GM12878 (cell line): ENCODE measurements at regions not wholly inside any gene's neighbourhood (a gene's known extent, or its start where the extent isn't known, plus 50 kb on each side); places are given as distances from the start of the nearest gene placed in this dataset.

Source experiments
- ATAC-seq: fragments of 200-7000 bp; cut with Tn5 transposase; 3 replicates; pipeline ENCODE4 v1.9.1; 2020; ENCODE audit warnings: mild to moderate bottlenecking, moderate library complexity
- BruUV-seq: library from RNA; stranded (reverse); fragments of 400-500 nt; replicated peaks from 2 replicates; lab custom pipeline; 2021; lab: Mats Ljungman, UMichigan
- CTCF ChIA-PET: fragments of 300-600 bp; sonication (Branson Sonifier 250); formaldehyde crosslinking; extraction: SDS; loops from one replicate; lab custom pipeline; 2021; ENCODE audit warnings: inconsistent platforms; lab: Yijun Ruan, JAX
- POLR2A ChIA-PET: fragments of 350-600 bp; formaldehyde crosslinking; extraction: SDS; loops from one replicate; lab custom pipeline; 2021; ENCODE audit warnings: inconsistent platforms; lab: Charles Lee
- RAD21 ChIA-PET: fragments of 300-600 bp; sonication (Branson Sonifier 250); formaldehyde crosslinking; loops from one replicate; lab custom pipeline; 2023; ENCODE audit warnings: antibody characterized with exemption; ENCODE audit not compliant: unreplicated experiment; lab: Charles Lee
- SMC1A ChIA-PET: fragments of 300-600 bp; sonication (Branson Sonifier 250); formaldehyde crosslinking; loops from one replicate; lab custom pipeline; 2023; ENCODE audit not compliant: unreplicated experiment, uncharacterized antibody; lab: Charles Lee
- DNase-seq: peaks from one replicate; pipeline ENCODE4 v3.0.0-alpha.2; 2011; ENCODE audit warnings: low read depth, low spot score
- FAIRE-seq: peaks from 3 replicates; lab custom pipeline; 2011; peaks lifted over from hg19 to GRCh38; lab: Jason Lieb, UNC
- H2AFZ ChIP-seq: 2 replicates; pipeline ENCODE4 v1.6.0; 2011; ENCODE audit warnings: low read depth, low read length, control low read depth; ENCODE audit not compliant: control insufficient read depth
- H3K27ac ChIP-seq: 2 replicates; pipeline ENCODE4 v1.5.1; 2011; ENCODE audit warnings: control low read depth; ENCODE audit not compliant: control insufficient read depth, insufficient read depth
- H3K27me3 ChIP-seq, 2 experiments: replicated peaks in 1 of 2; 2 replicates each; pipeline versions ENCODE4 v1.6.0 to v1.6.1; 2011; ENCODE audit warnings: low read length in 1 of 2; ENCODE audit not compliant: control insufficient read depth in 2 of 2, insufficient read depth in 2 of 2
- H3K36me3 ChIP-seq, 2 experiments: 2 replicates each; pipeline ENCODE4 v1.5.1; 2011; ENCODE audit warnings: low read length in 1 of 2; ENCODE audit not compliant: control insufficient read depth in 2 of 2, insufficient read depth in 2 of 2
- H3K4me1 ChIP-seq: 2 replicates; pipeline ENCODE4 v1.6.1; 2011; ENCODE audit warnings: mild to moderate bottlenecking, low read length, moderate library complexity, mixed read lengths; ENCODE audit not compliant: control insufficient read depth, insufficient read depth
- H3K4me2 ChIP-seq: 2 replicates; pipeline ENCODE4 v1.6.0; 2011; ENCODE audit warnings: control low read depth; ENCODE audit not compliant: control insufficient read depth, insufficient read depth
- H3K4me3 ChIP-seq: fragments of 200-600 bp; sonication (generic); 2 replicates; pipeline ENCODE4 v1.5.1; 2016
- H3K79me2 ChIP-seq: 2 replicates; pipeline ENCODE4 v1.6.0; 2011; ENCODE audit warnings: low read length; ENCODE audit not compliant: control insufficient read depth, insufficient read depth
- H3K9ac ChIP-seq: 2 replicates; pipeline ENCODE4 v1.8.0; 2011; ENCODE audit warnings: low read length, control low read depth, mixed read lengths; ENCODE audit not compliant: control insufficient read depth, insufficient read depth
- H3K9me3 ChIP-seq: replicated peaks from 3 replicates; pipeline ENCODE4 v1.5.1; 2011; ENCODE audit warnings: mild to moderate bottlenecking, low read length; ENCODE audit not compliant: control insufficient read depth, insufficient read depth
- H4K20me1 ChIP-seq: 2 replicates; pipeline ENCODE4 v1.6.0; 2011; ENCODE audit not compliant: control insufficient read depth, insufficient read depth
- ASH2L ChIP-seq: fragments of 300-600, 200-600 bp; sonication (generic); IDR thresholded peaks from 2 replicates; pipeline ENCODE4 v1.6.1; 2017; ENCODE audit warnings: low read depth, mild to moderate bottlenecking, borderline replicate concordance
- ATF7 ChIP-seq: fragments of 450-650 bp; IDR thresholded peaks from 2 replicates; pipeline ENCODE4 v1.6.1; 2016; ENCODE audit warnings: low read depth, mild to moderate bottlenecking
- BRCA1 ChIP-seq: IDR thresholded peaks from 2 replicates; pipeline ENCODE4 v1.6.1; 2011; ENCODE audit warnings: low read depth, low read length, improper control_type of control experiment
- CBX5 ChIP-seq: sonication (generic); IDR thresholded peaks from 2 replicates; pipeline ENCODE4 v1.6.1; 2016; ENCODE audit warnings: low read depth, moderate library complexity, mild to moderate bottlenecking, inconsistent platforms
- CEBPZ ChIP-seq: fragments of 150-350 bp; IDR thresholded peaks from 2 replicates; pipeline ENCODE4 v1.6.1; 2016; ENCODE audit warnings: low read depth, low read length
- FOS ChIP-seq: IDR thresholded peaks from 3 replicates; pipeline ENCODE4 v1.6.1; 2011; ENCODE audit warnings: borderline replicate concordance; ENCODE audit not compliant: insufficient read length; ENCODE audit errors: extremely low read depth
- KLF5 ChIP-seq: fragments of 450-650 bp; IDR thresholded peaks from 2 replicates; pipeline ENCODE4 v1.6.1; 2014; ENCODE audit warnings: mild to moderate bottlenecking; ENCODE audit not compliant: partially characterized antibody
- NR2C2 ChIP-seq: IDR thresholded peaks from 2 replicates; pipeline ENCODE4 v1.6.1; 2011; ENCODE audit warnings: borderline replicate concordance, low read depth; ENCODE audit not compliant: control insufficient read depth, insufficient read length
- NR2F1 ChIP-seq: fragments of 450-650 bp; conservative IDR thresholded peaks from 2 replicates; pipeline ENCODE4 v1.6.1; 2017; ENCODE audit warnings: mild to moderate bottlenecking
- PML ChIP-seq: IDR thresholded peaks from 2 replicates; pipeline ENCODE4 v1.6.1; 2012; ENCODE audit warnings: low read length, inconsistent platforms
- POLR2AphosphoS2 ChIP-seq: IDR thresholded peaks from 2 replicates; pipeline ENCODE4 v1.6.1; 2011; ENCODE audit warnings: low read depth, mild to moderate bottlenecking, low read length, improper control_type of control experiment, moderate library complexity
- RAD21 ChIP-seq: IDR thresholded peaks from 2 replicates; pipeline ENCODE4 v1.6.1; 2011; ENCODE audit warnings: mild to moderate bottlenecking, low read depth, low read length, moderate library complexity; ENCODE audit not compliant: insufficient read depth
- REST ChIP-seq: IDR thresholded peaks from 2 replicates; pipeline ENCODE4 v1.6.1; 2012; ENCODE audit warnings: mild to moderate bottlenecking, low read depth, low read length
- RFX5 ChIP-seq: IDR thresholded peaks from 2 replicates; pipeline ENCODE4 v1.6.1; 2011; ENCODE audit warnings: low read depth, low read length, improper control_type of control experiment
- SIX5 ChIP-seq: IDR thresholded peaks from 2 replicates; pipeline ENCODE4 v1.6.1; 2011; ENCODE audit warnings: mild to moderate bottlenecking, low read depth, low read length, moderate library complexity; ENCODE audit not compliant: severe bottlenecking
- WGBS: methylation state at CpG from one replicate; pipeline ENCODE4 v1.1.6; 2016; ENCODE audit warnings: low lambda C conversion rate; ENCODE audit not compliant: insufficient replicate concordance, insufficient coverage; ENCODE audit errors: missing lambda C conversion rate; 5-methylcytosine and 5-hydroxymethylcytosine counted together
- in situ Hi-C: fragments of 300-500 bp; cut with MboI; formaldehyde crosslinking; loops from 9 replicates; pipeline ENCODE4 v1.14.3; 2018; ENCODE audit warnings: mixed read lengths
- intact Hi-C: fragments of 100-400 bp; cut with micrococcal nuclease; formaldehyde crosslinking; loops from one replicate; pipeline ENCODE4 v1.14.2; 2022; ENCODE audit not compliant: unreplicated experiment
- TF ChIP-seq, protein P1 (sequence below), 3 experiments: IDR thresholded peaks in 2 of 3; conservative IDR thresholded peaks in 1 of 3; 2 replicates each; pipeline ENCODE4 v1.5.1; 2011; ENCODE audit warnings: low read depth in 3 of 3, low read length in 3 of 3, mild to moderate bottlenecking in 3 of 3, control low read depth in 2 of 3, moderate library complexity in 2 of 3, inconsistent platforms in 1 of 3, mixed read lengths in 1 of 3; ENCODE audit not compliant: control insufficient read depth in 2 of 3, insufficient read depth in 1 of 3; ENCODE audit errors: extremely low read depth in 1 of 3

GRCh38 chr16:27670071-27670810 lies 120.3 kb downstream of the KATNIP start:
- RAD21 ChIA-PET = no interaction called here
- no TSS peak for BruUV-seq
- SMC1A ChIA-PET = no interaction called here
- H3K79me2 ChIP-seq = no peaks in the 10 kb centered on the region
- no peaks in the 10 kb centered on the region for H3K4me1 ChIP-seq
- no peaks in the 10 kb centered on the region for H3K9me3 ChIP-seq
- no peaks in the 10 kb centered on the region for H3K27me3 ChIP-seq
- DNase-seq (no peak), FAIRE-seq (no peak), ATAC-seq (no peak)
- 89% methylated on average over 8 of the region's 8 CpGs for WGBS
- no peak overlapping the region for H3K9ac ChIP-seq
- H2AFZ ChIP-seq = no peak overlapping the region
- POLR2A ChIA-PET = no interaction called here
- H3K27ac ChIP-seq = no peak overlapping the region
- H3K4me2 ChIP-seq = no peak overlapping the region
- H3K4me3 ChIP-seq = no peak overlapping the region
- no peaks in the 10 kb centered on the region for H4K20me1 ChIP-seq
- in situ Hi-C loops = no loop called here
- CTCF ChIA-PET = no interaction called here
- intact Hi-C loops = no loop called here
- no peaks in the 10 kb centered on the region; a peak in 1 of 4 replicates for H3K36me3 ChIP-seq
- TF ChIP-seq RFX5 = no peak
- no peak for TF ChIP-seq PML
- TF ChIP-seq NR2F1 = no peak
- no peak for TF ChIP-seq POLR2AphosphoS2
- TF ChIP-seq, protein P1, sequence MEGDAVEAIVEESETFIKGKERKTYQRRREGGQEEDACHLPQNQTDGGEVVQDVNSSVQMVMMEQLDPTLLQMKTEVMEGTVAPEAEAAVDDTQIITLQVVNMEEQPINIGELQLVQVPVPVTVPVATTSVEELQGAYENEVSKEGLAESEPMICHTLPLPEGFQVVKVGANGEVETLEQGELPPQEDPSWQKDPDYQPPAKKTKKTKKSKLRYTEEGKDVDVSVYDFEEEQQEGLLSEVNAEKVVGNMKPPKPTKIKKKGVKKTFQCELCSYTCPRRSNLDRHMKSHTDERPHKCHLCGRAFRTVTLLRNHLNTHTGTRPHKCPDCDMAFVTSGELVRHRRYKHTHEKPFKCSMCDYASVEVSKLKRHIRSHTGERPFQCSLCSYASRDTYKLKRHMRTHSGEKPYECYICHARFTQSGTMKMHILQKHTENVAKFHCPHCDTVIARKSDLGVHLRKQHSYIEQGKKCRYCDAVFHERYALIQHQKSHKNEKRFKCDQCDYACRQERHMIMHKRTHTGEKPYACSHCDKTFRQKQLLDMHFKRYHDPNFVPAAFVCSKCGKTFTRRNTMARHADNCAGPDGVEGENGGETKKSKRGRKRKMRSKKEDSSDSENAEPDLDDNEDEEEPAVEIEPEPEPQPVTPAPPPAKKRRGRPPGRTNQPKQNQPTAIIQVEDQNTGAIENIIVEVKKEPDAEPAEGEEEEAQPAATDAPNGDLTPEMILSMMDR (IDR thresholded peaks at IDR 0.05 in 2 of 3, conservative IDR thresholded peaks at IDR 0.05 in 1 of 3; ENCODE audit: control insufficient read depth in 2 of 3, extremely low read depth in 1 of 3, insufficient read depth in 1 of 3, low read depth in 3 of 3, low read length in 3 of 3) = no peak
- TF ChIP-seq SIX5 = no peak
- no peak for TF ChIP-seq REST
- no peak for TF ChIP-seq BRCA1
- TF ChIP-seq CBX5 = no peak
- no peak for TF ChIP-seq KLF5
- TF ChIP-seq ATF7 = no peak
- TF ChIP-seq FOS = no peak
- no peak for TF ChIP-seq CEBPZ
- no peak for TF ChIP-seq RAD21
- TF ChIP-seq NR2C2 = no peak
- no peak for TF ChIP-seq ASH2L
